H1 (cell line): ENCODE measurements at regions not wholly inside any gene's neighbourhood (a gene's known extent, or its start where the extent isn't known, plus 50 kb on each side); places are given as distances from the start of the nearest gene placed in this dataset.

Experiments used
- CTCF ChIA-PET: fragments of 300-600 bp; sonication (Branson Sonifier 250); formaldehyde crosslinking; loops from one replicate; lab custom pipeline; 2021; ENCODE audit not compliant: partially characterized antibody; lab: Charles Lee
- POLR2A ChIA-PET: fragments of 300-600 bp; sonication (Branson Sonifier 250); formaldehyde crosslinking; loops from one replicate; lab custom pipeline; 2021; ENCODE audit warnings: inconsistent platforms; ENCODE audit not compliant: partially characterized antibody; lab: Charles Lee
- DNase-seq, 2 experiments: peaks; one replicate each; pipeline versions ENCODE4 v3.0.0 to v3.0.0-alpha.2; 2010 to 2022; ENCODE audit warnings: low spot score in 2 of 2, low read depth in 1 of 2, mixed read lengths in 1 of 2
- FAIRE-seq: peaks from 2 replicates; lab custom pipeline; 2011; peaks lifted over from hg19 to GRCh38; lab: Jason Lieb, UNC
- H2AFZ ChIP-seq: 2 replicates; pipeline ENCODE4 v1.8.1; 2012; ENCODE audit warnings: low read length, inconsistent platforms
- H2AK5ac ChIP-seq: 2 replicates; pipeline ENCODE4 v1.6.1; 2013; ENCODE audit warnings: low read depth, low read length
- H2BK120ac ChIP-seq: replicated peaks from 2 replicates; pipeline ENCODE3; 2013; ENCODE audit warnings: low read depth, low read length, inconsistent platforms
- H2BK12ac ChIP-seq: 2 replicates; pipeline ENCODE4 v1.6.1; 2013; ENCODE audit warnings: low read depth, low read length
- H2BK15ac ChIP-seq: 2 replicates; pipeline ENCODE4 v1.6.1; 2013; ENCODE audit warnings: low read length
- H2BK20ac ChIP-seq: 2 replicates; pipeline ENCODE4 v1.6.1; 2013; ENCODE audit warnings: low read length
- H2BK5ac ChIP-seq: 2 replicates; pipeline ENCODE4 v1.6.1; 2013; ENCODE audit warnings: low read depth, low read length
- H3K14ac ChIP-seq: 2 replicates; pipeline ENCODE4 v1.6.1; 2013; ENCODE audit warnings: inconsistent platforms; ENCODE audit not compliant: insufficient read length
- H3K18ac ChIP-seq: 2 replicates; pipeline ENCODE4 v1.6.1; 2013; ENCODE audit warnings: low read length; ENCODE audit errors: extremely low read depth
- H3K23ac ChIP-seq: 2 replicates; pipeline ENCODE4 v1.6.1; 2013; ENCODE audit warnings: inconsistent platforms; ENCODE audit not compliant: insufficient read length
- H3K23me2 ChIP-seq: 2 replicates; pipeline ENCODE4 v1.6.1; 2013; ENCODE audit warnings: low read depth, low read length
- H3K27ac ChIP-seq: 2 replicates; pipeline ENCODE4 v1.6.1; 2011; ENCODE audit warnings: low read depth, low read length, inconsistent platforms
- H3K27me3 ChIP-seq, 4 experiments: replicated peaks in 1 of 4; 1 replicate in 1 of 4; 2 replicates in 3 of 4; pipeline versions ENCODE4 v1.6.1 to v1.8.1; 2011 to 2013; ENCODE audit warnings: low read length in 3 of 4, mild to moderate bottlenecking in 3 of 4, inconsistent platforms in 2 of 4, mixed read lengths in 2 of 4, moderate library complexity in 1 of 4; ENCODE audit not compliant: control insufficient read depth in 3 of 4, insufficient read depth in 3 of 4; ENCODE audit errors: extremely low read depth in 1 of 4
- H3K36me3 ChIP-seq, 4 experiments: 2 replicates each; pipeline versions ENCODE4 v1.6.1 to v1.8.1; 2011 to 2013; ENCODE audit warnings: mild to moderate bottlenecking in 4 of 4, low read length in 3 of 4, moderate library complexity in 2 of 4, control low read depth in 1 of 4, inconsistent platforms in 1 of 4; ENCODE audit not compliant: insufficient read depth in 4 of 4, control insufficient read depth in 2 of 4
- H3K4ac ChIP-seq: replicated peaks from 2 replicates; pipeline ENCODE3; 2013; ENCODE audit warnings: low read length, low read depth, mixed read lengths, inconsistent platforms; ENCODE audit not compliant: insufficient read length
- H3K4me1 ChIP-seq, 4 experiments: replicated peaks in 1 of 4; 1 replicate in 1 of 4; 2 replicates in 3 of 4; pipeline versions ENCODE4 v1.6.1 to v1.8.1; 2011 to 2013; ENCODE audit warnings: low read length in 3 of 4, inconsistent platforms in 2 of 4, mixed read lengths in 1 of 4; ENCODE audit not compliant: insufficient read depth in 4 of 4, control insufficient read depth in 3 of 4
- H3K4me2 ChIP-seq, 2 experiments: 2 replicates each; pipeline versions ENCODE4 v1.6.1 to v1.8.1; 2011 to 2013; ENCODE audit warnings: low read depth in 2 of 2, low read length in 2 of 2, control low read depth in 1 of 2, inconsistent platforms in 1 of 2, mild to moderate bottlenecking in 1 of 2; ENCODE audit not compliant: insufficient read depth in 1 of 2
- H3K4me3 ChIP-seq, 4 experiments: fragments of 200-600, 300-600 bp in 1 of 4; sonication (generic), shearing (Covaris generic), sonication (Bioruptor Twin) in 1 of 4; 2 replicates each; pipeline versions ENCODE4 v1.5.1 to v1.8.1; 2011 to 2016; ENCODE audit warnings: low read length in 4 of 4, low read depth in 3 of 4, control low read depth in 2 of 4, inconsistent platforms in 2 of 4, mild to moderate bottlenecking in 2 of 4, mixed read lengths in 1 of 4, moderate library complexity in 1 of 4; ENCODE audit not compliant: insufficient read depth in 2 of 4; ENCODE audit errors: extremely low read depth in 1 of 4
- H3K56ac ChIP-seq: replicated peaks from 2 replicates; pipeline ENCODE3; 2013; ENCODE audit warnings: low read depth, mild to moderate bottlenecking, mixed read lengths, low read length, inconsistent platforms; ENCODE audit not compliant: insufficient read length
- H3K79me1 ChIP-seq: 2 replicates; pipeline ENCODE4 v1.6.1; 2013; ENCODE audit warnings: low read depth, low read length, control low read depth
- H3K79me2 ChIP-seq, 2 experiments: 2 replicates each; pipeline versions ENCODE4 v1.6.1 to v1.8.1; 2012 to 2013; ENCODE audit warnings: low read length in 2 of 2, mild to moderate bottlenecking in 2 of 2, inconsistent platforms in 1 of 2; ENCODE audit not compliant: insufficient read depth in 2 of 2, control insufficient read depth in 1 of 2
- H3K9ac ChIP-seq, 4 experiments: replicated peaks in 1 of 4; 1 replicate in 1 of 4; 2 replicates in 3 of 4; pipeline versions ENCODE4 v1.6.1 to v1.8.1; 2011 to 2013; ENCODE audit warnings: low read depth in 3 of 4, low read length in 3 of 4, control low read depth in 2 of 4, mild to moderate bottlenecking in 2 of 4, moderate library complexity in 2 of 4, inconsistent platforms in 1 of 4; ENCODE audit errors: extremely low read depth in 1 of 4
- H3K9me3 ChIP-seq, 2 experiments: 2 replicates each; pipeline versions ENCODE4 v1.6.1 to v1.8.1; 2012 to 2013; ENCODE audit warnings: mild to moderate bottlenecking in 2 of 2, moderate library complexity in 2 of 2, control low read depth in 1 of 2, inconsistent platforms in 1 of 2, low read depth in 1 of 2, low read length in 1 of 2, mixed read lengths in 1 of 2; ENCODE audit not compliant: insufficient read depth in 2 of 2
- H4K20me1 ChIP-seq, 2 experiments: replicated peaks in 1 of 2; 2 replicates each; pipeline versions ENCODE3 to v1.8.1; 2011 to 2013; ENCODE audit warnings: inconsistent platforms in 2 of 2, low read length in 2 of 2, mild to moderate bottlenecking in 1 of 2; ENCODE audit not compliant: insufficient read depth in 2 of 2, control insufficient read depth in 1 of 2
- H4K5ac ChIP-seq: 2 replicates; pipeline ENCODE4 v1.6.1; 2013; ENCODE audit warnings: low read length, low read depth, mixed read lengths, inconsistent platforms; ENCODE audit not compliant: insufficient read length
- H4K8ac ChIP-seq: 2 replicates; pipeline ENCODE4 v1.8.0; 2013; ENCODE audit warnings: mild to moderate bottlenecking, moderate library complexity, low read length, inconsistent platforms; ENCODE audit not compliant: insufficient read depth; ENCODE audit errors: extremely low read depth
- H4K91ac ChIP-seq: replicated peaks from 2 replicates; pipeline ENCODE3; 2013; ENCODE audit warnings: low read length, mixed read lengths, inconsistent platforms; ENCODE audit not compliant: insufficient read length
- ASH2L ChIP-seq: fragments of 200-600, 300-600 bp; sonication (generic); IDR thresholded peaks from one replicate; pipeline ENCODE4 v1.7.1; 2017; ENCODE audit warnings: low read length
- HDAC2 ChIP-seq, 2 experiments: fragments of 300-600 bp in 1 of 2; sonication (generic) in 1 of 2; IDR thresholded peaks; 2 replicates each; pipeline ENCODE4 v1.6.1; 2011 to 2012; ENCODE audit warnings: low read depth in 2 of 2, low read length in 2 of 2, mild to moderate bottlenecking in 2 of 2, moderate library complexity in 2 of 2, borderline replicate concordance in 1 of 2, inconsistent platforms in 1 of 2
- MAFK ChIP-seq: IDR thresholded peaks from 2 replicates; pipeline ENCODE4 v1.6.1; 2012; ENCODE audit warnings: low read depth, mild to moderate bottlenecking, improper control_type of control experiment, low read length
- TBP ChIP-seq: IDR thresholded peaks from 2 replicates; pipeline ENCODE4 v1.6.1; 2011; ENCODE audit warnings: low read depth, low read length, improper control_type of control experiment
- YY1 ChIP-seq: IDR thresholded peaks from 2 replicates; pipeline ENCODE4 v1.6.1; 2011; ENCODE audit warnings: low read depth, mild to moderate bottlenecking, low read length
- WGBS, 2 experiments: shearing (Covaris generic) in 1 of 2; methylation state at CpG; one replicate each; pipeline versions ENCODE4 v1.1.6 to v1.1.7; 2013 to 2015; ENCODE audit warnings: low lambda C conversion rate in 2 of 2, mixed read lengths in 2 of 2, inconsistent platforms in 1 of 2, low coverage in 1 of 2, missing lambda C conversion rate in 1 of 2; ENCODE audit not compliant: insufficient replicate concordance in 2 of 2, insufficient coverage in 1 of 2, insufficient read length in 1 of 2; ENCODE audit errors: extremely low coverage in 1 of 2, missing lambda C conversion rate in 1 of 2; 5-methylcytosine and 5-hydroxymethylcytosine counted together
- TF ChIP-seq, protein P1 (sequence below): IDR thresholded peaks from 2 replicates; pipeline ENCODE4 v1.6.1; 2011; ENCODE audit warnings: low read depth, mild to moderate bottlenecking, low read length; ENCODE audit not compliant: insufficient read depth

DNA sequence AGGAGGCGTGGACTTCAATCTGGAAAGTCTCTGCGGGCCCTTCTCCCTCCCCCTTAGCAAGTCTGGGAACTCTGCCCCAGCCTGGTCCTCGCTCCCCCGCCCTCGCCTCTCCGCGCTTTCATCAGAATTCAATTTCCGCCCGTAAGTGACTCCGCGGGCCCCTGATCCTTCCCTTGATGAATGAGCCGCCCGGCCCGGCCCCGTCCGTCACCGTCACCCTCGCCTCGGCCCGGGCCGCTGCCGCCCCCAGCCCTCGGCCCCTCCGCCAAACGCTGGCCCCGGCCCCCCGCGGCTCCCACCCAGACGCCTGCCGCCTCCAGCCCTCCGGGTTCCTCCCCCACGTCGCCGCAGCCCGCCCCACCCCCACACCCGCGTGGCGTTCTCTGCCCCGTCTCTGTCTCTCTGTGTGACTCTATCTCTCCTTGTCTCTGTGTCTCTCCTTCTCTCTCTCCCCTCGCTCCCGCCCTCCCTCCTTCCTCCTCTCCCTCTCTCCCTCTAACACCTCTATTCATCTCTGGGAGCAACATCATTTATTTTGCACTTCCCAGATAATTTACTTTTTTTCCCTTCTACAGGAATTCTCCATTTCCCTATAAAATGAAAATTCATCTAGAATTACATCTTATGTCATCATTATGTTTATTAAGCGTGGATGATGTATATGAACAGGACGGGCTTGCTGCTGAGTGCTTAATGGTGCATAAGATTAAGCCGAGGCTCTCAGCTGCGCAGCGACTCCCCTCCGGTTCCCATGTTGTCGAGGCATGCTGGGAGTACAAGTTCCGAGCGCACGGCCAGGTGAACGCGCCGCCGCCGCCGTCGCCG is 91.2 kb upstream of the PAX2 start:
- peak overlapping the region; percentile 94 to 96 for H3K4me2 ChIP-seq
- FAIRE-seq (no peak), DNase-seq (peak in 1 of 2 experiments; percentile 66)
- peaks cover 0 to 3% of the 10 kb centered on the region in 2 experiments for H4K20me1 ChIP-seq
- no peaks in the 10 kb centered on the region; the same call in 1 of the 2 replicates for H3K79me1 ChIP-seq
- H3K9ac ChIP-seq = no peak overlapping the region
- WGBS, 2 experiments = 1% methylated on average over 15 of the region's 59 CpGs; no CpG with 5 or more reads in 1 of the 2 experiments
- H2BK120ac ChIP-seq = no peak overlapping the region
- H2BK12ac ChIP-seq = no peak overlapping the region
- no peak overlapping the region for H4K5ac ChIP-seq
- CTCF ChIA-PET = interaction anchor here (0.6 to 1.6 kb wide), 6 partner anchors 16 to 85 kb away, joined by 3 to 5 read pairs (median 4); no protein-coding TSS in a partner anchor
- no peak overlapping the region for H2AK5ac ChIP-seq
- peak overlapping the region; percentile 53 for H3K56ac ChIP-seq
- peaks cover 0 to 15% (median 11%) of the 10 kb centered on the region in 4 experiments; a peak in 6 of 7 replicates for H3K4me1 ChIP-seq
- POLR2A ChIA-PET = interaction anchor here (0.9 to 1.9 kb wide), 5 partner anchors 12 to 91 kb away, joined by 3 to 8 read pairs (median 3); no protein-coding TSS in a partner anchor
- no peak overlapping the region for H3K14ac ChIP-seq
- no peak overlapping the region for H4K91ac ChIP-seq
- no peaks in the 10 kb centered on the region for H3K9me3 ChIP-seq
- peaks cover 23% of the 10 kb centered on the region; the same call in 1 of the 2 replicates for H3K23me2 ChIP-seq
- no peaks in the 10 kb centered on the region for H3K79me2 ChIP-seq
- H3K27ac ChIP-seq = no peak overlapping the region
- H3K27me3 ChIP-seq = peaks cover 38 to 69% (median 65%) of the 10 kb centered on the region in 4 experiments
- H2BK15ac ChIP-seq = no peak overlapping the region
- no peak overlapping the region for H4K8ac ChIP-seq
- peak overlapping the region; percentile 49 to 68 (median 50) for H3K4me3 ChIP-seq
- TF ChIP-seq HDAC2 (IDR thresholded peaks at IDR 0.05; ENCODE audit: borderline replicate concordance in 1 of 2, low read depth in 2 of 2, low read length in 2 of 2) (no peak), ASH2L (peak; percentile 15), YY1 (no peak), MAFK (no peak), TBP (no peak)
- TF ChIP-seq, protein P1, sequence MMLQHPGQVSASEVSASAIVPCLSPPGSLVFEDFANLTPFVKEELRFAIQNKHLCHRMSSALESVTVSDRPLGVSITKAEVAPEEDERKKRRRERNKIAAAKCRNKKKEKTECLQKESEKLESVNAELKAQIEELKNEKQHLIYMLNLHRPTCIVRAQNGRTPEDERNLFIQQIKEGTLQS = no peak
- H2BK20ac ChIP-seq = no peak overlapping the region
- H2AFZ ChIP-seq = no peak overlapping the region
- H3K18ac ChIP-seq = no peak overlapping the region
- H3K4ac ChIP-seq = peak overlapping the region; percentile 49
- no peaks in the 10 kb centered on the region; a peak in 1 of 8 replicates for H3K36me3 ChIP-seq
- H2BK5ac ChIP-seq = no peak overlapping the region
- H3K23ac ChIP-seq = no peak overlapping the region
